ENCODE measurements at regions not wholly inside any gene's neighbourhood (a gene's known extent, or its start where the extent isn't known, plus 50 kb on each side); places are given as distances from the start of the nearest gene placed in this dataset.
"Not testable (repeated sequence)": the region's sequence is repeated elsewhere in the genome, so short reads cannot be mapped to it uniquely, and the experiment has no call there.

DNA sequence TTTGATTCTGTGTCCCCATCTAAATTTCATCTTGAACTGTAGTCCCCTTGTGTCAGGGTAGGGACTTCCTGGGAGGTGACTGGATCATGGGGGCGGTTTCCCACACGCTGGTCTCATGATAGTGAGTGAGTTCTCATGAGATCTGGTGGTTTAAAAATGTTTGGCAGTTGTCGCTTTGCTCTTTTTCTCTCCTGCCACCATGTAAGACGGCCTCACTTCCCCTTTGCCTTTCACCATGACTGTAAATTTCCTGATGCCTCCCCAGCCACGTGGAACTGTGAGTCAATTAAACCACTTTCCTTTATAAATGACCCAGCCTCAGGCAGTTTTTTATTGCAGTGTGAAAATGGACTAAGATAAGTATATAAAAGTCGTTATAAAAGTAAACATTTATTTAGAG lies 80.5 kb upstream of the SGK1 start:
- H3K27ac Mint-ChIP-seq = no peak overlapping the region
- no peaks in the 10 kb centered on the region for H3K36me3 Mint-ChIP-seq
- H3K27me3 Mint-ChIP-seq = no peaks in the 10 kb centered on the region
- POLR2A ChIA-PET = no interaction called here
- intact Hi-C loops (cut with micrococcal nuclease) = loop anchor here (1.0 kb wide), 1 partner anchor 19 kb away; no protein-coding TSS in a partner anchor
- CTCF ChIA-PET = no interaction called here
- H3K4me3 Mint-ChIP-seq = no peak overlapping the region
- no peaks in the 10 kb centered on the region for H3K9me3 Mint-ChIP-seq
- H3K4me1 Mint-ChIP-seq (ENCODE audit: low read depth) = peaks cover 13% of the 10 kb centered on the region
- DNase-seq = peak; percentile 49

DNA sequence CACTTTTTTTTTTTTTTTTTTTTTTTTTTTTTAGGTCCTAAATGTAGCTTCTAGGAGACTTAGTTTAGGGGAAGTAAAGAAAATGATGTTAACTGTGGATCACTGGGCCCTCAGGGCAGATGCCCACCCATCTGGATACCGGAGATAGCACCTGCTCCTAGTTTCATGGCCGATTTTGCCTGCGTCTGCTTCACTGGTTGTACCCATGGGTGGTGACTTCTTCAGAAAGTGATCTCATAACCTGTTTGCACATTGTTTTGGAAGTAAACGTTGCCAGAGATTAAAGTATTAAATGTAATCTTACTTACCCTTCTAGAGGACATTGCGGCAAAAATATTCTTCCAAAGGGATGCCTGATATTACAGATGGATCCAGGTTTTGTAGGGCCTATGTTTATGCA lies 79.8 kb upstream of the SGK1 start:
- ChIA-PET POLR2A (no interaction called here), CTCF (interaction anchor here (1.0 kb wide), 1 partner anchor 8 kb away, joined by 3 read pairs; no protein-coding TSS in a partner anchor)
- peaks cover 13% of the 10 kb centered on the region for H3K4me1 Mint-ChIP-seq (ENCODE audit: low read depth)
- intact Hi-C loops (cut with micrococcal nuclease) = loop anchor here (1.0 kb wide), 1 partner anchor 18 kb away; no protein-coding TSS in a partner anchor
- no peaks in the 10 kb centered on the region for H3K27me3 Mint-ChIP-seq
- no peaks in the 10 kb centered on the region for H3K36me3 Mint-ChIP-seq
- no peak for DNase-seq
- H3K27ac Mint-ChIP-seq = no peak overlapping the region
- no peaks in the 10 kb centered on the region for H3K9me3 Mint-ChIP-seq
- no peak overlapping the region for H3K4me3 Mint-ChIP-seq

DNA sequence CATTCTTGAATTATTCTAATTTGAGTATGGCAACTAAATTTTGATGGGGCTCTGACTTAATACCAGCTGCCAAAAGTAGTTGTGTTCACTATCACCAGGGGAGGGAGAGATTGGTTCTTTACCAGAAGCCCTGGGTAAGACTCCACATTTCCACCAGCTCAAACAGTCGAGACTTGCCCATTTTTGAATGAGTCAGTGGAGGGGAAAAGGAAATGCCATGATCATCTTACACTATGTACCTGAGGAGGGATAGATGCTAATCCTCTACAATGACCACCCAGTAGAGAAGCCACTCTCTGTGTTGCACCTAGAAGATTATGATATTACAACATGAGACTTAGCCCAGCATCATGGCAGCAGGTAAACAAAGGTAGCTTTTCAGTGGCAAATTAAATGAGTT lies 77.0 kb upstream of the SGK1 start:
- no peaks in the 10 kb centered on the region for H3K27me3 Mint-ChIP-seq
- no peak overlapping the region for H3K27ac Mint-ChIP-seq
- H3K9me3 Mint-ChIP-seq = no peaks in the 10 kb centered on the region
- intact Hi-C loops (cut with micrococcal nuclease) = no loop called here
- H3K4me1 Mint-ChIP-seq (ENCODE audit: low read depth) = peaks cover 7% of the 10 kb centered on the region
- ChIA-PET CTCF (no interaction called here), POLR2A (no interaction called here)
- no peak for DNase-seq
- no peak overlapping the region for H3K4me3 Mint-ChIP-seq
- no peaks in the 10 kb centered on the region for H3K36me3 Mint-ChIP-seq

DNA sequence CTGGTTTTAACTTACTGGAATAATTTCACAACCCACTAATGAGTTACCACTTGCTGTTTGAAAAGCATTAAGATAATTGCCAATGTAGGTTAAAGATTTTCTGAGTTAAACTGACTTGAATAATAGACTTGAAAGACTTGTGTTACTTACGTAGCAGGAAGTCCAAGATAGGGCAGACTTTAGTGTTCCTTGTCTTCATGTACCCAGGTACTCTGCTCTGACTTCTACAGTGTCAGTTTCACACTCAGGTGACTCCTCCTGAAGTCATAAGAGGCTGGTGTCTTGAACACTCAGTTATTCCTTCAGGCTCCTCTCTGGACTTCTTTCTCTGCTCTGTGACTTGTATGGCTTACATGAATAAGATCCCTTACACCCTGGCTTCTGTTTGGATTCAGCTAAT lies 76.3 kb upstream of the SGK1 start:
- Mint-ChIP-seq H3K36me3 (no peaks in the 10 kb centered on the region), H3K27ac (no peak overlapping the region), H3K4me3 (no peak overlapping the region), H3K27me3 (no peaks in the 10 kb centered on the region), H3K4me1 (ENCODE audit: low read depth) (peaks cover 7% of the 10 kb centered on the region), H3K9me3 (no peaks in the 10 kb centered on the region)
- POLR2A ChIA-PET = no interaction called here
- intact Hi-C loops (cut with micrococcal nuclease) = no loop called here
- no peak for DNase-seq
- CTCF ChIA-PET = no interaction called here

DNA sequence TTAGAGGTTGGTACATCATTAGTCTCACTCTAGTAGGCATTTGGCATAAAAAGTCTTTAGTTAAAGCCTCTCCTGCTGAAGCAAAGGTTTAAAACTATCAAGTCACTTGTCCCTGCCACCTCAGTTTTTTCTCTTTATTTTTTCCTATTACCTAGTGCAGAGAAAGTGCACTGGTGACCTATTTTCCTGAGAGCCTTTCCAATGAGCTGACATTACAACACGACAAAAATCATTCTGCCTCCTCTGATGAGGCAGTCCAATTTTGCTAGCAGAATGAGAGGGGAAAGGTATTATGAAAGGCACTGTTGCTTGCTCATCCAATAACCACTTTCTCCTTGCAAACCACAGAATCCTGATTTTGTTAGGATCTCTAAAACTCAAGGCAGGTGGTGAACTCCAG lies 73.3 kb upstream of the SGK1 start:
- Mint-ChIP-seq H3K27ac (no peak overlapping the region), H3K27me3 (no peaks in the 10 kb centered on the region), H3K9me3 (peaks cover 5% of the 10 kb centered on the region), H3K4me1 (ENCODE audit: low read depth) (peaks cover 4% of the 10 kb centered on the region), H3K36me3 (no peaks in the 10 kb centered on the region), H3K4me3 (no peak overlapping the region)
- intact Hi-C loops (cut with micrococcal nuclease) = no loop called here
- no peak for DNase-seq
- POLR2A ChIA-PET = no interaction called here
- CTCF ChIA-PET = no interaction called here

DNA sequence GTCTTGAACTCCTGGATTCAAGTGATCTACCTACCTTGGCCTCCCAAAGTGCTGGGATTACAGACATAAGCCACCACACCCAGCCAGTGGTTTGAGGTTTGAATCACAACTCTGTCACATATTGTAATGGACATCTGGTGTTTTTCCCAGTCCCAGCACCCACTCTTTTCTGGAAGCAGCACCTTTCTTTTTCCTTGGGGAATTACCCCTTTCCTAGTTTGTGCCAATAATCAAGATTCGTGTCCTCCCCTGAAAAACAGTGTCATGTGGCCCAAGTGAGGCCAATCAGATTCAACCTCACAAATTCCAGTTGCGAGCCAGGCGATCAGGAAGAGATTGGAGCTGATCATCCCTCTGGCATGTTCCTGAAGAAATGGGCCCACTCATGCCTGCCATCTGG lies 71.7 kb upstream of the SGK1 start:
- H3K27me3 Mint-ChIP-seq = no peaks in the 10 kb centered on the region
- CTCF ChIA-PET = no interaction called here
- no peak overlapping the region for H3K4me3 Mint-ChIP-seq
- POLR2A ChIA-PET = no interaction called here
- H3K36me3 Mint-ChIP-seq = no peaks in the 10 kb centered on the region
- DNase-seq = no peak
- H3K9me3 Mint-ChIP-seq = peaks cover 6% of the 10 kb centered on the region
- no peak overlapping the region for H3K27ac Mint-ChIP-seq
- intact Hi-C loops (cut with micrococcal nuclease) = no loop called here
- no peaks in the 10 kb centered on the region for H3K4me1 Mint-ChIP-seq (ENCODE audit: low read depth)

DNA sequence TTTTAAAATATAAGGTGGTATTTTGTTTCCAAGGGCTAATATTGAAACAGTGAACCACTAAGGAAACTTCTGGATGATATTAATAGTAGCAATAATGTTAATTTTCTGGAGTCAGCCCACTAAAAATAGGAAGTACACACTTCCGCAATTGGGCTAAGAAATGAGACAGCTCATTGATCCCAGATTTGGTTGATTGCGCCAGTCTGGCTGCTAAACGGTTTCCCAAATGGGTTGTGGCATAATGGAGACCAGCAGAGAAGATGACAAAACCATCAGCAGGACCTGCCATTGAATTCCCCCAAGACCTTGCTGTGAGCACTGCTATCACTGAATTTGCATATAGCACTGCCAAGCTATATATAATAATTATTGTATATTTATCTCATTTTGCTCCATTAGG lies 71.2 kb upstream of the SGK1 start:
- no peak overlapping the region for H3K27ac Mint-ChIP-seq
- no peak overlapping the region for H3K4me3 Mint-ChIP-seq
- H3K36me3 Mint-ChIP-seq = no peaks in the 10 kb centered on the region
- intact Hi-C loops (cut with micrococcal nuclease) = no loop called here
- H3K9me3 Mint-ChIP-seq = peaks cover 6% of the 10 kb centered on the region
- ChIA-PET CTCF (no interaction called here), POLR2A (no interaction called here)
- no peak for DNase-seq
- H3K4me1 Mint-ChIP-seq (ENCODE audit: low read depth) = no peaks in the 10 kb centered on the region
- no peaks in the 10 kb centered on the region for H3K27me3 Mint-ChIP-seq

DNA sequence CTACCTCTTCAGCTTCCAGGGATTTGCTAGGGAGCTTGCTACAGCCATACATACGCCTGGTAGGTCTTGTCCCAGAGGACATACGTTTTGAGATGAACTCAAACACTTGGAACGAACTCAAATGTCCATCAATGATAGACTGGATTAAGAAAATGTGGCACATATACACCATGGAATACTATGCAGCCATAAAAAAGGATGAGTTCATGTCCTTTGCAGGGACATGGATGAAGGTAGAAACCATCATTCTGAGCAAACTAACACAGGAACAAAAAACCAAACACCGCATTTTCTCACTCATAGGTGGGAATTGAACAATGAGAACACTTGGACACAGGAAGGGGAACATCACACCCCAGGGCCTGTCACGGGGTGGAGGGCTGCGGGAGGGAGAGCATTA lies 68.6 kb upstream of the SGK1 start:
- DNase-seq; CTCF ChIA-PET; H3K9me3 Mint-ChIP-seq; intact Hi-C loops (cut with micrococcal nuclease); H3K4me3 Mint-ChIP-seq; H3K4me1 Mint-ChIP-seq (ENCODE audit: low read depth); H3K27ac Mint-ChIP-seq; H3K36me3 Mint-ChIP-seq; POLR2A ChIA-PET; H3K27me3 Mint-ChIP-seq: not testable (repeated sequence)

DNA sequence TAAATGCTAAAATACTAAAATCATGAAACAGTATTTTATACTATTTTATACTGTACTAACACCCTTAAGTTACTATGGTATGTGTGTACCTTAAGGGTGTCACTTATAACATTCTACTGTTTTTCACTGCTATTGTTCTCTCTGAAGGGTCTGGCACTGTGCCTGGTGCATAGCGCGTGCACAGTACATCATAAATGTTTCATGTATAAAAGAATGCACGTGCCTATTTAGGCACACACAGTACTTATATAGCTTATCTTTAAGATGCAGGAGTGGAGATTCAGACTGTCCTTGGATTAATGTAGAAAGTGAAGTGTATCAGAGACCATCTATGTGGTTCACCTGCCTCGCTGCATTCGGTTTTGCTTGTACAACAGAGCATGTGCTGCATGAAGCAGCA lies 64.0 kb upstream of the SGK1 start:
- Mint-ChIP-seq H3K9me3 (peaks cover 6% of the 10 kb centered on the region), H3K27me3 (no peaks in the 10 kb centered on the region), H3K27ac (no peak overlapping the region), H3K4me1 (ENCODE audit: low read depth) (peaks cover 24% of the 10 kb centered on the region), H3K4me3 (no peak overlapping the region), H3K36me3 (no peaks in the 10 kb centered on the region)
- intact Hi-C loops (cut with micrococcal nuclease) = no loop called here
- POLR2A ChIA-PET = interaction anchor here (0.9 kb wide), 1 partner anchor 206 kb away, joined by 3 read pairs; no protein-coding TSS in a partner anchor
- CTCF ChIA-PET = no interaction called here
- no peak for DNase-seq

DNA sequence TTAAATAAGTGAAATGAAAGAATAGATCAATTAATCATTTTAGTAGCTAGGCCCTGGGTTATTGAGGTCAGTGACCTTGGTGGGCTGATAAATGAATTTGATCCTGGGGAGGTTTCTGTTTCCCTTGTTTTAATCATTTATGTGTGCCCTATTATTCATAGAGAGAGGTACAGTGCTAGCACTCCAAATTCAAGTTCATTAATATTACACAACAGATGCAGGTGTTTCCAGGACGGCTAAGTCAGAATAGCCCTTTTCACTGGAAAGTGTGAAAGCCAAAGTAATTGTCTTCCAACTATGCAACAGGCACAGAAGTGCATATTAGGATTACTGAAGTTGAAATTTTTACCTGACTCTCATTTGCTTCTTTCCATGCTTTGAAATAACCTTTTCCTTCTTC lies 61.7 kb upstream of the SGK1 start:
- intact Hi-C loops (cut with micrococcal nuclease) = loop anchor here (1.0 to 10.0 kb wide), 8 partner anchors 19 to 255 kb away; no protein-coding TSS in a partner anchor
- peaks cover 31% of the 10 kb centered on the region for H3K4me1 Mint-ChIP-seq (ENCODE audit: low read depth)
- no peak for DNase-seq
- no peaks in the 10 kb centered on the region for H3K9me3 Mint-ChIP-seq
- H3K27ac Mint-ChIP-seq = peak overlapping the region; percentile 83
- ChIA-PET POLR2A (no interaction called here), CTCF (no interaction called here)
- no peaks in the 10 kb centered on the region for H3K27me3 Mint-ChIP-seq
- H3K4me3 Mint-ChIP-seq = peak overlapping the region; percentile 27
- H3K36me3 Mint-ChIP-seq = no peaks in the 10 kb centered on the region

DNA sequence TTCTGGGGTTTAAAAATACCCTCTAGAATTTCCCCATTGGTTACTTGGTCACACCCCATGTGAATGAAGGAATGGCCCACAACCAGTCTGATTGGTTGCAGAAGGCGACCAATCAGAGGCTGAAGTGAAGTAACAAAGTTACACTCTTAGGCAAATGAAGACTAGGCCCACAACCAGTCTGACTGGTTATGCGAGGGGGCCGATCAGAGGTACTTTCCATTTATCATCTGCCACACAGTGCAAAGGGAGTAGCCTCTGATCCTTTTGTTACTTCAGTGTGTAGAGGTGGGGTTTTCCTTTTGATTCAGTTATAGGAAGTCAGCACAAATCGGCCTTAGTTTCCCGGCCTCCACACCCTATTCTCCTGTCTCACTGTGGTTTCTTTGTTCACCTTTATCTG lies 61.2 kb upstream of the SGK1 start:
- Mint-ChIP-seq H3K4me3 (peak overlapping the region; percentile 27), H3K4me1 (ENCODE audit: low read depth) (peaks cover 32% of the 10 kb centered on the region), H3K27me3 (no peaks in the 10 kb centered on the region), H3K36me3 (no peaks in the 10 kb centered on the region), H3K27ac (peak overlapping the region; percentile 83), H3K9me3 (no peaks in the 10 kb centered on the region)
- CTCF ChIA-PET = no interaction called here
- DNase-seq = peak; percentile 81
- intact Hi-C loops (cut with micrococcal nuclease) = loop anchor here (1.0 to 10.0 kb wide), 8 partner anchors 19 to 256 kb away; no protein-coding TSS in a partner anchor
- POLR2A ChIA-PET = interaction anchor here (0.5 kb wide), 1 partner anchor 69 kb away, joined by 3 read pairs; no protein-coding TSS in a partner anchor

DNA sequence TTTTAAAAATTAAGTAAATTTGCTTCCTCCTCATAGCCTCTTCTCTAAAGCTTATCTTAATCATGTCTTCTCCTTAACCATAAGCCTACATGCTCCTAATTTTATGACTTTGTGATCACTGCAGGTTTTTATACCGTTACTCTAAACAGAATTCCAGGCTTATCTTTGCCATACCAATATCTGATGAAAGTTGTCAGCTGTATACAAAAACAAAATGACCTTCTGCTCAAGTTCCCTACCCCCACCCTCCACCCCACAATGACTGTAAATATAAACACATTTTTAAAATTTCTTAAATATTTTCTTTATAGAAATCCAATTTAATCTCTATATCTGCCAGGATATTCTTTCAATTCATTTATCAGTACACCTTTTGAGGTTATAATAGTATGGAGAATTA lies 60.5 kb upstream of the SGK1 start:
- Mint-ChIP-seq H3K27me3 (no peaks in the 10 kb centered on the region), H3K4me3 (peak overlapping the region; percentile 4), H3K4me1 (ENCODE audit: low read depth) (peaks cover 34% of the 10 kb centered on the region), H3K27ac (peak overlapping the region; percentile 55), H3K9me3 (no peaks in the 10 kb centered on the region), H3K36me3 (no peaks in the 10 kb centered on the region)
- POLR2A ChIA-PET = no interaction called here
- intact Hi-C loops (cut with micrococcal nuclease) = loop anchor here (2.0 to 10.0 kb wide), 2 partner anchors 204 to 256 kb away; no protein-coding TSS in a partner anchor
- DNase-seq = no peak
- CTCF ChIA-PET = no interaction called here

DNA sequence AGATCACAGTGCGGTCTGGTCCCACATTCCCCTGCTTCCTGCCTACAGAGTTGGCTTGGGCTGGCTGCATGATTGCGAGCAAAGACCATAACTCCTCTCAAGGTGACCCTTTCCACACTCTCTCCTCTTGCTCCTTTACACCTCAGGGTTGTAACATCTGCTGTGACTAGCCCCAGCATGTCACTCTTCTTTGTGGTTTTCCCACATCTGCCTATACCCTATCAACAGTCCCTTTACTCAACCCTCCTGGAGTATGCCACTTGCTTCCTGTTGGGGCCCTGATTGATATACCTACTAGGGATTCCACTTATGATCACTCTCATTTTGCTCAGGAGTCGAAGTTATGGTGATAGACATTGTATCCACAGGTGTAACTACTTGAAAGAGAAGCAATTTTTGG lies 58.9 kb upstream of the SGK1 start:
- peaks cover 49% of the 10 kb centered on the region for H3K4me1 Mint-ChIP-seq (ENCODE audit: low read depth)
- no peak overlapping the region for H3K27ac Mint-ChIP-seq
- no peaks in the 10 kb centered on the region for H3K36me3 Mint-ChIP-seq
- no peak overlapping the region for H3K4me3 Mint-ChIP-seq
- no peak for DNase-seq
- ChIA-PET POLR2A (no interaction called here), CTCF (interaction anchor here (0.8 kb wide), 1 partner anchor 63 kb away, joined by 3 read pairs; no protein-coding TSS in a partner anchor)
- intact Hi-C loops (cut with micrococcal nuclease) = loop anchor here (10.0 kb wide), 1 partner anchor 258 kb away; no protein-coding TSS in a partner anchor
- H3K27me3 Mint-ChIP-seq = no peaks in the 10 kb centered on the region
- no peaks in the 10 kb centered on the region for H3K9me3 Mint-ChIP-seq
